ENCODE measurements at regions not wholly inside any gene's neighbourhood (a gene's known extent, or its start where the extent isn't known, plus 50 kb on each side); places are given as distances from the start of the nearest gene placed in this dataset.

DNA sequence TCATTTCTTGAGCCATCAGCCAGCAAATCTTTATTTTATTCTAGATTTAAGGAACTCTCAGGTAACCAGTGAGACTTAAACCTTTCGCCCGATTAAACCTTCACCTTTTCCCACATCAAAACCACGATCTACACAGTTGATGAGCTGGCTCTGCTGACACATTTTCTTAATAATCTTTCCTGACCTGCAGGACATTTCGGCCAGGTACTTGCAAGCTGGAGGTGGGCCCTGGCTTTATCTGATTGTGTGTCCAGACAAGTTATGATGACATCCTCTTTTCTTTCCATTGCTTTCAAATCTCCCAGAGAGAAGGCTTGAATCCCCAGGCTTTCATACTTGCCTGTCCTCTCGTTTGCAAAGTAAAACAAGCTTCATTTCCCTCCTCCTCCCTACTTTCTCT is 144.2 kb downstream of the EFNB2 start:
- TF ChIP-seq CTCF (IDR thresholded peaks at IDR 0.05 in 2 of 3, conservative IDR thresholded peaks at IDR 0.05 in 1 of 3; ENCODE audit: borderline replicate concordance in 1 of 3, insufficient read depth in 1 of 3, low read depth in 2 of 3, low read length in 2 of 3): no peak
- TF ChIP-seq ZFX (IDR thresholded peaks at IDR 0.05): no peak
- TF ChIP-seq, protein P1, sequence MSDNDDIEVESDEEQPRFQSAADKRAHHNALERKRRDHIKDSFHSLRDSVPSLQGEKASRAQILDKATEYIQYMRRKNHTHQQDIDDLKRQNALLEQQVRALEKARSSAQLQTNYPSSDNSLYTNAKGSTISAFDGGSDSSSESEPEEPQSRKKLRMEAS (IDR thresholded peaks at IDR 0.05): no peak
- TF ChIP-seq SRF (IDR thresholded peaks at IDR 0.05; ENCODE audit: low read depth): no peak
- TF ChIP-seq POLR2A (IDR thresholded peaks at IDR 0.05; ENCODE audit: borderline replicate concordance, extremely low read depth, insufficient read depth, insufficient read length): no peak
- TF ChIP-seq SIN3A (IDR thresholded peaks at IDR 0.05; ENCODE audit: low read depth): no peak
- TF ChIP-seq REST (IDR thresholded peaks at IDR 0.05; ENCODE audit: low read depth): no peak
- no peak for TF ChIP-seq POLR2AphosphoS5 (IDR thresholded peaks at IDR 0.05; ENCODE audit: low read depth, low read length)
- TF ChIP-seq SP1 (IDR thresholded peaks at IDR 0.05; ENCODE audit: low read depth): no peak
- TF ChIP-seq ZBTB33 (IDR thresholded peaks at IDR 0.05; ENCODE audit: extremely low read depth, insufficient replicate concordance, low read length): no peak
- TF ChIP-seq EZH2 (IDR thresholded peaks at IDR 0.05): no peak
- no peak for TF ChIP-seq RAD21 (IDR thresholded peaks at IDR 0.05; ENCODE audit: low read depth)
- TF ChIP-seq EZH2phosphoT487 (IDR thresholded peaks at IDR 0.05; ENCODE audit: borderline replicate concordance): no peak

Measured in HCT116 (cell line).